DND-41 (cell line): ENCODE measurements at regions not wholly inside any gene's neighbourhood (a gene's known extent, or its start where the extent isn't known, plus 50 kb on each side); places are given as distances from the start of the nearest gene placed in this dataset.

Experiments used
- ATAC-seq: fragments of 200-7000 bp; cut with Tn5 transposase; 3 replicates; pipeline ENCODE4 v1.9.1; 2021; ENCODE audit warnings: low read depth; ENCODE audit not compliant: insufficient read depth
- DNase-seq: peaks from one replicate; pipeline ENCODE4 v3.0.0-alpha.2; 2020
- H2AFZ ChIP-seq: 2 replicates; pipeline ENCODE4 v1.6.0; 2012; ENCODE audit warnings: low read depth, low read length
- H3K27ac ChIP-seq: 2 replicates; pipeline ENCODE4 v1.5.1; 2012; ENCODE audit warnings: low read length, inconsistent platforms
- H3K27me3 ChIP-seq: fragments of 200-600 bp; sonication (generic); 2 replicates; pipeline ENCODE4 v1.6.0; 2012; ENCODE audit warnings: low read length, mild to moderate bottlenecking, inconsistent platforms; ENCODE audit not compliant: insufficient read depth, poor library complexity
- H3K36me3 ChIP-seq: 2 replicates; pipeline ENCODE4 v1.5.1; 2012; ENCODE audit warnings: low read length, inconsistent platforms; ENCODE audit not compliant: insufficient read depth
- H3K4me1 ChIP-seq: 2 replicates; pipeline ENCODE4 v1.5.1; 2012; ENCODE audit warnings: mild to moderate bottlenecking, low read length; ENCODE audit not compliant: insufficient read depth
- H3K4me2 ChIP-seq: 2 replicates; pipeline ENCODE4 v1.6.0; 2012; ENCODE audit warnings: mild to moderate bottlenecking, moderate library complexity, low read length, inconsistent platforms; ENCODE audit not compliant: insufficient read depth
- H3K4me3 ChIP-seq, 2 experiments: fragments of 200-600 bp in 1 of 2; shearing (Covaris generic) in 1 of 2; 2 replicates each; pipeline ENCODE4 v1.5.1; 2012 to 2016; ENCODE audit warnings: inconsistent platforms in 2 of 2, low read length in 2 of 2, mild to moderate bottlenecking in 2 of 2, low read depth in 1 of 2, moderate library complexity in 1 of 2
- H3K79me2 ChIP-seq: 2 replicates; pipeline ENCODE4 v1.6.0; 2012; ENCODE audit warnings: low read length, inconsistent platforms; ENCODE audit not compliant: insufficient read depth
- H3K9ac ChIP-seq: 2 replicates; pipeline ENCODE4 v1.6.0; 2012; ENCODE audit warnings: low read depth, mild to moderate bottlenecking, inconsistent platforms, low read length, moderate library complexity
- H3K9me3 ChIP-seq: 2 replicates; pipeline ENCODE4 v1.5.1; 2012; ENCODE audit warnings: low read length, moderate library complexity, mild to moderate bottlenecking, inconsistent platforms; ENCODE audit not compliant: insufficient read depth, severe bottlenecking
- H4K20me1 ChIP-seq: 2 replicates; pipeline ENCODE4 v1.6.0; 2012; ENCODE audit warnings: low read length; ENCODE audit not compliant: insufficient read depth
- EZH2 ChIP-seq: IDR thresholded peaks from 3 replicates; pipeline ENCODE4 v1.6.1; 2012; ENCODE audit warnings: borderline replicate concordance, low read depth, mild to moderate bottlenecking, moderate library complexity, low read length, inconsistent platforms; ENCODE audit not compliant: severe bottlenecking
- TF ChIP-seq, protein P1 (sequence below): IDR thresholded peaks from 2 replicates; pipeline ENCODE4 v1.5.1; 2012; ENCODE audit warnings: borderline replicate concordance, low read length, moderate library complexity, mild to moderate bottlenecking; ENCODE audit not compliant: poor library complexity, severe bottlenecking; ENCODE audit errors: extremely low read depth

GRCh38 chr7:63039882-63040281 lies 958.8 kb upstream of the ZNF722 start:
- no peak overlapping the region for H3K27ac ChIP-seq
- ATAC-seq: no peak
- no peak overlapping the region for H3K9ac ChIP-seq
- H3K9me3 ChIP-seq: peaks cover 34% of the 10 kb centered on the region
- no peak for DNase-seq
- no peaks in the 10 kb centered on the region for H3K36me3 ChIP-seq
- TF ChIP-seq, protein P1, sequence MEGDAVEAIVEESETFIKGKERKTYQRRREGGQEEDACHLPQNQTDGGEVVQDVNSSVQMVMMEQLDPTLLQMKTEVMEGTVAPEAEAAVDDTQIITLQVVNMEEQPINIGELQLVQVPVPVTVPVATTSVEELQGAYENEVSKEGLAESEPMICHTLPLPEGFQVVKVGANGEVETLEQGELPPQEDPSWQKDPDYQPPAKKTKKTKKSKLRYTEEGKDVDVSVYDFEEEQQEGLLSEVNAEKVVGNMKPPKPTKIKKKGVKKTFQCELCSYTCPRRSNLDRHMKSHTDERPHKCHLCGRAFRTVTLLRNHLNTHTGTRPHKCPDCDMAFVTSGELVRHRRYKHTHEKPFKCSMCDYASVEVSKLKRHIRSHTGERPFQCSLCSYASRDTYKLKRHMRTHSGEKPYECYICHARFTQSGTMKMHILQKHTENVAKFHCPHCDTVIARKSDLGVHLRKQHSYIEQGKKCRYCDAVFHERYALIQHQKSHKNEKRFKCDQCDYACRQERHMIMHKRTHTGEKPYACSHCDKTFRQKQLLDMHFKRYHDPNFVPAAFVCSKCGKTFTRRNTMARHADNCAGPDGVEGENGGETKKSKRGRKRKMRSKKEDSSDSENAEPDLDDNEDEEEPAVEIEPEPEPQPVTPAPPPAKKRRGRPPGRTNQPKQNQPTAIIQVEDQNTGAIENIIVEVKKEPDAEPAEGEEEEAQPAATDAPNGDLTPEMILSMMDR: no peak
- no peak for TF ChIP-seq EZH2
- no peak overlapping the region for H3K4me3 ChIP-seq
- H2AFZ ChIP-seq: no peak overlapping the region
- H4K20me1 ChIP-seq: no peaks in the 10 kb centered on the region
- H3K27me3 ChIP-seq: no peaks in the 10 kb centered on the region
- H3K79me2 ChIP-seq: no peaks in the 10 kb centered on the region
- no peak overlapping the region for H3K4me2 ChIP-seq
- no peaks in the 10 kb centered on the region for H3K4me1 ChIP-seq

- Histone ChIP-seq H3K4me1 (no peaks in the 10 kb centered on the region), H3K27me3 (no peaks in the 10 kb centered on the region)
- no peak for ATAC-seq
These were observed 958.3 kb upstream of the ZNF722 start for GRCh38 chr7:63040336-63040735.

GRCh38 chr7:63040966-63041610 lies 957.6 kb upstream of the ZNF722 start:
- Histone ChIP-seq H2AFZ (no peak overlapping the region), H3K27me3 (no peaks in the 10 kb centered on the region), H3K36me3 (no peaks in the 10 kb centered on the region), H4K20me1 (no peaks in the 10 kb centered on the region), H3K4me3 (no peak overlapping the region), H3K4me1 (no peaks in the 10 kb centered on the region), H3K9ac (no peak overlapping the region), H3K9me3 (peaks cover 31% of the 10 kb centered on the region), H3K4me2 (no peak overlapping the region), H3K27ac (no peak overlapping the region), H3K79me2 (no peaks in the 10 kb centered on the region)
- ATAC-seq (no peak), DNase-seq (no peak)
- no peak for TF ChIP-seq EZH2
- TF ChIP-seq, protein P1: no peak

More at GRCh38 chr7:63040336-63040735, 958.3 kb upstream of the ZNF722 start:
- Histone ChIP-seq H3K36me3 (no peaks in the 10 kb centered on the region), H3K4me3 (no peak overlapping the region), H3K9ac (no peak overlapping the region), H3K27ac (no peak overlapping the region), H3K4me2 (no peak overlapping the region), H4K20me1 (no peaks in the 10 kb centered on the region), H2AFZ (no peak overlapping the region), H3K9me3 (peaks cover 31% of the 10 kb centered on the region), H3K79me2 (no peaks in the 10 kb centered on the region)
- DNase-seq: no peak
- TF ChIP-seq, protein P1: no peak
- TF ChIP-seq EZH2: no peak

- no peak overlapping the region for H2AFZ ChIP-seq
- no peak overlapping the region for H3K27ac ChIP-seq
- no peaks in the 10 kb centered on the region for H3K79me2 ChIP-seq
- H4K20me1 ChIP-seq: no peaks in the 10 kb centered on the region
- H3K4me1 ChIP-seq: no peaks in the 10 kb centered on the region
- peaks cover 36% of the 10 kb centered on the region for H3K9me3 ChIP-seq
- H3K27me3 ChIP-seq: no peaks in the 10 kb centered on the region
- H3K36me3 ChIP-seq: no peaks in the 10 kb centered on the region
- H3K4me2 ChIP-seq: no peak overlapping the region
- TF ChIP-seq, protein P1: no peak
- no peak for TF ChIP-seq EZH2
- no peak overlapping the region for H3K4me3 ChIP-seq
- H3K9ac ChIP-seq: no peak overlapping the region
- DNase-seq (no peak), ATAC-seq (no peak)
These were observed 956.9 kb upstream of the ZNF722 start for GRCh38 chr7:63041786-63042185.
